Middle frontal gyrus (tissue), 1 donor: ENCODE measurements at regions not wholly inside any gene's neighbourhood (a gene's known extent, or its start where the extent isn't known, plus 50 kb on each side); places are given as distances from the start of the nearest gene placed in this dataset.

Source experiments
- DNase-seq: peaks from one replicate; pipeline ENCODE4 v3.0.0-alpha.2; 2015; ENCODE audit warnings: low spot score; ENCODE audit errors: extremely low spot score

DNA sequence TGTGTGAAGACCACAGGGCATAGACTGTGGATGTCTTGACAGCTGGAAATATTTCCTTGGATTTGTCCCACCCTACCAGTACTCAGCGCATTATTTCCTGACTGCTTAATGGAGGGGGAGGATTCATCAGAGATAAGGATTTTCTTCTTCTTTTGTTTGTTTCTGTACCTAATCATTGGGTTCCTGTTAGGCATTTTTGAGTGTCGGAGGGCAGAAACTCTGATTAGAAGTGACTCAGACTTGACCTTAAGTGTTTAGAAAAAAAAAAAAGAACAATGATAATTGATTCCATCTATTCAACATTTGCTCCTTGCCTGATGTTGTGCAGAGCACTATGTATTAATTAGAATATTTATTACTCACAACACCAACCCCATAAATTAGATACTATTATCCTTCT is 78.5 kb upstream of the SYNPR start:
- no peak for DNase-seq

GRCh38 chr3:63202529-63202928 is 75.6 kb upstream of the SYNPR start:
- no peak for DNase-seq

DNA sequence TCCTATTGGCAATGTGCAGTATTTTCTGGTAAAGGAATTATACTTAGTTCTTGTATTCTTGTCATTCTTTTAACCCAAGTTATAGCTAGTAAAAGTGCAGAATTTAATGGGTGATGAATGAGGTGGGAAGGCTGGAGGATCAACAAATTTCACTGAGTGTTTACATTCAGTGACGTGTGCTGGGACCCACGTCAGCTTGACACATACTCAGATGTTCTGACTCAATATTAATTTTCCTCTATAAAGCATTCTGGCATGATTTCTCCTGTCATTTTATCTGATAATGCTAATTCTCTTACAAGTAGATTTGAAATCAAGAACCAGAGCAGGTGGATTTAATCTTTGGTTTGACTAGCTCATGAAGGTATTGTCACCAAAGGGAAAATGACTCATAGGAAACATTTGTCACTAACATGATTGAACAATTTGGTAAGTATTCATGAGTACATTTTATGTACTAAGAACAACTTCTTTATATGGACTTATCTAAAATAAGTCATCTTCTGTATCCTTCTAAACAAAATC is 71.0 kb upstream of the SYNPR start:
- DNase-seq = no peak

GRCh38 chr3:63228087-63228486 is 50.0 kb upstream of the SYNPR start:
- no peak for DNase-seq
